Cerebellar cortex (tissue), 1 donor: ENCODE measurements at regions not wholly inside any gene's neighbourhood (a gene's known extent, or its start where the extent isn't known, plus 50 kb on each side); places are given as distances from the start of the nearest gene placed in this dataset.
A peak's percentile ranks its signal among the peaks of the same experiment; 100 is the strongest.
"Not testable (repeated sequence)": the region's sequence is repeated elsewhere in the genome, so short reads cannot be mapped to it uniquely, and the experiment has no call there.

ENCODE experiments used
- DNase-seq: peaks from one replicate; pipeline ENCODE4 v3.0.0-alpha.2; 2015; ENCODE audit warnings: low spot score

GRCh38 chr3:74134831-74135230 lies 479.6 kb downstream of the CNTN3 start:
- no peak for DNase-seq

GRCh38 chr3:74131546-74132328 lies 482.7 kb downstream of the CNTN3 start:
- not testable (repeated sequence) for DNase-seq

- peak; percentile 78 for DNase-seq
These were observed 484.8 kb downstream of the CNTN3 start for GRCh38 chr3:74129611-74130010.

- DNase-seq = peak; percentile 92
These were observed 485.4 kb downstream of the CNTN3 start for GRCh38 chr3:74129056-74129455.

GRCh38 chr3:74127256-74127655 lies 487.2 kb downstream of the CNTN3 start:
- DNase-seq = no peak

- DNase-seq = peak; percentile 54
These were observed 489.7 kb downstream of the CNTN3 start for GRCh38 chr3:74124782-74125181.

- no peak for DNase-seq
These were observed 492.2 kb downstream of the CNTN3 start for GRCh38 chr3:74122281-74122680.

- DNase-seq = no peak
These were observed 492.7 kb downstream of the CNTN3 start for GRCh38 chr3:74121761-74122160.

- DNase-seq = no peak
These were observed 494.5 kb upstream of the PDZRN3 start for GRCh38 chr3:74119221-74119620.

- DNase-seq = no peak
These were observed 491.2 kb upstream of the PDZRN3 start for GRCh38 chr3:74115906-74116305.

- DNase-seq = no peak
These were observed 482.7 kb upstream of the PDZRN3 start for GRCh38 chr3:74107451-74107850.

- no peak for DNase-seq
These were observed 482.2 kb upstream of the PDZRN3 start for GRCh38 chr3:74106925-74107324.

GRCh38 chr3:74091204-74091603 lies 466.5 kb upstream of the PDZRN3 start:
- no peak for DNase-seq

GRCh38 chr3:74089814-74090213 lies 465.1 kb upstream of the PDZRN3 start:
- DNase-seq = no peak

GRCh38 chr3:74080056-74080461 lies 455.3 kb upstream of the PDZRN3 start:
- DNase-seq = no peak

- no peak for DNase-seq
These were observed 450.5 kb upstream of the PDZRN3 start for GRCh38 chr3:74075241-74075640.

- DNase-seq = no peak
These were observed 450.0 kb upstream of the PDZRN3 start for GRCh38 chr3:74074700-74075099.

GRCh38 chr3:74067296-74067695 lies 442.6 kb upstream of the PDZRN3 start:
- DNase-seq = peak; percentile 45

- DNase-seq = no peak
These were observed 441.7 kb upstream of the PDZRN3 start for GRCh38 chr3:74066456-74066855.

- DNase-seq = no peak
These were observed 435.3 kb upstream of the PDZRN3 start for GRCh38 chr3:74059923-74060600.

- DNase-seq = no peak
These were observed 434.7 kb upstream of the PDZRN3 start for GRCh38 chr3:74059301-74059922.

GRCh38 chr3:74057169-74057568 lies 432.4 kb upstream of the PDZRN3 start:
- no peak for DNase-seq

- DNase-seq = no peak
These were observed 430.3 kb upstream of the PDZRN3 start for GRCh38 chr3:74055061-74055460.
